GM12878 (cell line): ENCODE measurements at regions not wholly inside any gene's neighbourhood (a gene's known extent, or its start where the extent isn't known, plus 50 kb on each side); places are given as distances from the start of the nearest gene placed in this dataset.

Experiments
- ATAC-seq: fragments of 200-7000 bp; cut with Tn5 transposase; 3 replicates; pipeline ENCODE4 v1.9.1; 2020; ENCODE audit warnings: mild to moderate bottlenecking, moderate library complexity
- BruUV-seq: library from RNA; stranded (reverse); fragments of 400-500 nt; replicated peaks from 2 replicates; lab custom pipeline; 2021; lab: Mats Ljungman, UMichigan
- CTCF ChIA-PET: fragments of 300-600 bp; sonication (Branson Sonifier 250); formaldehyde crosslinking; extraction: SDS; loops from one replicate; lab custom pipeline; 2021; ENCODE audit warnings: inconsistent platforms; lab: Yijun Ruan, JAX
- POLR2A ChIA-PET: fragments of 350-600 bp; formaldehyde crosslinking; extraction: SDS; loops from one replicate; lab custom pipeline; 2021; ENCODE audit warnings: inconsistent platforms; lab: Charles Lee
- RAD21 ChIA-PET: fragments of 300-600 bp; sonication (Branson Sonifier 250); formaldehyde crosslinking; loops from one replicate; lab custom pipeline; 2023; ENCODE audit warnings: antibody characterized with exemption; ENCODE audit not compliant: unreplicated experiment; lab: Charles Lee
- SMC1A ChIA-PET: fragments of 300-600 bp; sonication (Branson Sonifier 250); formaldehyde crosslinking; loops from one replicate; lab custom pipeline; 2023; ENCODE audit not compliant: unreplicated experiment, uncharacterized antibody; lab: Charles Lee
- DNase-seq: peaks from one replicate; pipeline ENCODE4 v3.0.0-alpha.2; 2011; ENCODE audit warnings: low read depth, low spot score
- FAIRE-seq: peaks from 3 replicates; lab custom pipeline; 2011; peaks lifted over from hg19 to GRCh38; lab: Jason Lieb, UNC
- H2AFZ ChIP-seq: 2 replicates; pipeline ENCODE4 v1.6.0; 2011; ENCODE audit warnings: low read depth, low read length, control low read depth; ENCODE audit not compliant: control insufficient read depth
- H3K27ac ChIP-seq: 2 replicates; pipeline ENCODE4 v1.5.1; 2011; ENCODE audit warnings: control low read depth; ENCODE audit not compliant: control insufficient read depth, insufficient read depth
- H3K27me3 ChIP-seq, 2 experiments: replicated peaks in 1 of 2; 2 replicates each; pipeline versions ENCODE4 v1.6.0 to v1.6.1; 2011; ENCODE audit warnings: low read length in 1 of 2; ENCODE audit not compliant: control insufficient read depth in 2 of 2, insufficient read depth in 2 of 2
- H3K36me3 ChIP-seq, 2 experiments: 2 replicates each; pipeline ENCODE4 v1.5.1; 2011; ENCODE audit warnings: low read length in 1 of 2; ENCODE audit not compliant: control insufficient read depth in 2 of 2, insufficient read depth in 2 of 2
- H3K4me1 ChIP-seq: 2 replicates; pipeline ENCODE4 v1.6.1; 2011; ENCODE audit warnings: mild to moderate bottlenecking, low read length, moderate library complexity, mixed read lengths; ENCODE audit not compliant: control insufficient read depth, insufficient read depth
- H3K4me2 ChIP-seq: 2 replicates; pipeline ENCODE4 v1.6.0; 2011; ENCODE audit warnings: control low read depth; ENCODE audit not compliant: control insufficient read depth, insufficient read depth
- H3K4me3 ChIP-seq: fragments of 200-600 bp; sonication (generic); 2 replicates; pipeline ENCODE4 v1.5.1; 2016
- H3K79me2 ChIP-seq: 2 replicates; pipeline ENCODE4 v1.6.0; 2011; ENCODE audit warnings: low read length; ENCODE audit not compliant: control insufficient read depth, insufficient read depth
- H3K9ac ChIP-seq: 2 replicates; pipeline ENCODE4 v1.8.0; 2011; ENCODE audit warnings: low read length, control low read depth, mixed read lengths; ENCODE audit not compliant: control insufficient read depth, insufficient read depth
- H3K9me3 ChIP-seq: replicated peaks from 3 replicates; pipeline ENCODE4 v1.5.1; 2011; ENCODE audit warnings: mild to moderate bottlenecking, low read length; ENCODE audit not compliant: control insufficient read depth, insufficient read depth
- H4K20me1 ChIP-seq: 2 replicates; pipeline ENCODE4 v1.6.0; 2011; ENCODE audit not compliant: control insufficient read depth, insufficient read depth
- ASH2L ChIP-seq: fragments of 300-600, 200-600 bp; sonication (generic); IDR thresholded peaks from 2 replicates; pipeline ENCODE4 v1.6.1; 2017; ENCODE audit warnings: low read depth, mild to moderate bottlenecking, borderline replicate concordance
- BACH1 ChIP-seq: fragments of 450-650 bp; IDR thresholded peaks from 2 replicates; pipeline ENCODE4 v1.6.1; 2017; ENCODE audit warnings: mild to moderate bottlenecking, borderline replicate concordance
- HDGF ChIP-seq: fragments of 450-650 bp; IDR thresholded peaks from 2 replicates; pipeline ENCODE4 v1.6.1; 2016; ENCODE audit warnings: antibody characterized with exemption
- KLF5 ChIP-seq: fragments of 450-650 bp; IDR thresholded peaks from 2 replicates; pipeline ENCODE4 v1.6.1; 2014; ENCODE audit warnings: mild to moderate bottlenecking; ENCODE audit not compliant: partially characterized antibody
- MTA2 ChIP-seq: fragments of 450-650 bp; IDR thresholded peaks from 2 replicates; pipeline ENCODE4 v1.6.1; 2016; ENCODE audit warnings: low read depth, mild to moderate bottlenecking, moderate library complexity
- MYC ChIP-seq: IDR thresholded peaks from 2 replicates; pipeline ENCODE4 v1.6.1; 2011; ENCODE audit warnings: mild to moderate bottlenecking, low read length, moderate library complexity, inconsistent platforms; ENCODE audit not compliant: insufficient read depth, insufficient replicate concordance, insufficient read length, severe bottlenecking
- RFX5 ChIP-seq: IDR thresholded peaks from 2 replicates; pipeline ENCODE4 v1.6.1; 2011; ENCODE audit warnings: low read depth, low read length, improper control_type of control experiment
- TBL1XR1 ChIP-seq: IDR thresholded peaks from 2 replicates; pipeline ENCODE4 v1.6.1; 2012; ENCODE audit warnings: low read depth, low read length, improper control_type of control experiment
- TCF7 ChIP-seq: IDR thresholded peaks from 2 replicates; pipeline ENCODE4 v1.6.1; 2014; ENCODE audit warnings: antibody characterized with exemption, borderline replicate concordance
- YBX1 ChIP-seq: fragments of 450-650 bp; IDR thresholded peaks from 2 replicates; pipeline ENCODE4 v1.6.1; 2016; ENCODE audit warnings: antibody characterized with exemption
- ZNF207 ChIP-seq: fragments of 450-650 bp; IDR thresholded peaks from 2 replicates; pipeline ENCODE4 v1.6.1; 2014; ENCODE audit warnings: antibody characterized with exemption, mild to moderate bottlenecking, borderline replicate concordance
- ZNF217 ChIP-seq: fragments of 450-650 bp; IDR thresholded peaks from 2 replicates; pipeline ENCODE4 v1.6.1; 2017; ENCODE audit warnings: antibody characterized with exemption, mild to moderate bottlenecking
- ZNF384 ChIP-seq: IDR thresholded peaks from 2 replicates; pipeline ENCODE4 v1.6.1; 2012; ENCODE audit warnings: low read depth, mild to moderate bottlenecking, low read length, improper control_type of control experiment, borderline replicate concordance
- ZSCAN29 ChIP-seq: fragments of 450-650 bp; IDR thresholded peaks from 2 replicates; pipeline ENCODE4 v1.6.1; 2017; ENCODE audit warnings: mild to moderate bottlenecking, moderate library complexity
- WGBS: methylation state at CpG from one replicate; pipeline ENCODE4 v1.1.6; 2016; ENCODE audit warnings: low lambda C conversion rate; ENCODE audit not compliant: insufficient replicate concordance, insufficient coverage; ENCODE audit errors: missing lambda C conversion rate; 5-methylcytosine and 5-hydroxymethylcytosine counted together
- in situ Hi-C: fragments of 300-500 bp; cut with MboI; formaldehyde crosslinking; loops from 9 replicates; pipeline ENCODE4 v1.14.3; 2018; ENCODE audit warnings: mixed read lengths
- intact Hi-C: fragments of 100-400 bp; cut with micrococcal nuclease; formaldehyde crosslinking; loops from one replicate; pipeline ENCODE4 v1.14.2; 2022; ENCODE audit not compliant: unreplicated experiment
- TF ChIP-seq, protein P1 (sequence below): IDR thresholded peaks from 2 replicates; pipeline ENCODE4 v1.6.1; 2011; ENCODE audit warnings: borderline replicate concordance, low read depth, mild to moderate bottlenecking, moderate library complexity, mixed read lengths, low read length; ENCODE audit not compliant: insufficient read depth; ENCODE audit errors: extremely low read length
- TF ChIP-seq, protein P2 (sequence below): fragments of 450-650 bp; IDR thresholded peaks from 2 replicates; pipeline ENCODE4 v1.6.1; 2017; ENCODE audit warnings: mild to moderate bottlenecking, low read depth, inconsistent platforms; ENCODE audit not compliant: poor library complexity, severe bottlenecking
- TF ChIP-seq, protein P3 (sequence below): fragments of 450-650 bp; IDR thresholded peaks from 2 replicates; pipeline ENCODE4 v1.6.1; 2017; ENCODE audit warnings: mild to moderate bottlenecking, moderate library complexity

DNA sequence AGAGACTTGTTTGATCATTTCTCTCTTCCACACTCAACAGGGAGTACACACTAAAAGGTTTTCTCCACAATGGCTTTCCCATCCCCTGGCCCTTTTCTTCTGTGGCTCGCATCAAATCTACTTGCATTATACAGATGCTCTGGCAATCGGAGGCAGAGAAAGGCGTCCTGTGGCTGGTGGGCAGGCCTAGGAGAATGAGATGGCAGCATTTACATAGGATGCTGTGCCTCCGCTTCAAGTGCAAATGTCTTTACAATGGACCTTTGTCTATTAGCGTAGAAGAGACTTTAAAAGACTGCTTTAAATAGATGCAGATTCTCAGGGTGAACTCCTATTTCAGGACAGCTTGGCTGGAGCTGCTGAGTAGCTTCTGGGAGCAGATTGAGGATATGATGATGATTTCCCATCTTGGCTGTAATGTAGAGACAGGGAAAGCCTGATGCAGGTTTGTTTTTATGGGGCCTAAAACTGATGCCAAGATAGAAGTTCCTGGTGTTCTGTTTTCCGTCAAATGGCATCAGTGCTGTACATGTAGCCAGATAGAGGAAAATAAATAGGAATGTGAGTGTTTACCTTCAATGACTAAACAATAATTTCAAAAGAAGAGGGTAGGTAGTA, 423.4 kb downstream of the RND3 start (continued):
- TF ChIP-seq, protein P1, sequence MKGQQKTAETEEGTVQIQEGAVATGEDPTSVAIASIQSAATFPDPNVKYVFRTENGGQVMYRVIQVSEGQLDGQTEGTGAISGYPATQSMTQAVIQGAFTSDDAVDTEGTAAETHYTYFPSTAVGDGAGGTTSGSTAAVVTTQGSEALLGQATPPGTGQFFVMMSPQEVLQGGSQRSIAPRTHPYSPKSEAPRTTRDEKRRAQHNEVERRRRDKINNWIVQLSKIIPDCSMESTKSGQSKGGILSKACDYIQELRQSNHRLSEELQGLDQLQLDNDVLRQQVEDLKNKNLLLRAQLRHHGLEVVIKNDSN = no peak
- TF ChIP-seq ZNF384 (no peak), ZNF217 (no peak), MYC (no peak), RFX5 (no peak), TCF7 (no peak), TBL1XR1 (no peak), ZNF207 (no peak), HDGF (no peak)

DNA sequence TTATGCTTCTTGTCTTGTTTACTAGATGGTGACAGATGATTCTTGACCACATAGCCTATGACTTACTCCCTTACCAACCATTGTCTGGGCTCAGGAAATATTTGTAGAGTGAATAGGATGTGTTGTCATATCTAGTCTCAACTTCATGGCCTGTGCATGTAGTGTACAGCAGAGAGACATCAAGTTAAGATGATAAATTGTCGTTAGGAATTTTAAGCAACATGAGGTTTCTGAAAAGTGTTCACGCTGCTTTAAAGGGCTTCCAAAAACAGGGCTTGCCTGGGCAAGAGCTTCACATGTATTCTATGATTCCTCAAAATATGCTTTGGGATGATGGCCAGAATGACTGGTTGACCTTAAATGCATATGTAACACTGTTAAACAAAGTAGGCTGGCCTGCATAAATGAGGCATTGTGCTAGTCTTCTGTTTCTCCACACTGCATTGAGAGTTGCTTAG, 424.0 kb downstream of the RND3 start:
- H3K9ac ChIP-seq = no peak overlapping the region
- ChIA-PET CTCF (no interaction called here), POLR2A (no interaction called here), RAD21 (no interaction called here), SMC1A (no interaction called here)
- no peak for FAIRE-seq
- no TSS peak for BruUV-seq
- H3K27ac ChIP-seq = no peak overlapping the region
- in situ Hi-C loops (no loop called here), intact Hi-C loops (no loop called here)
- no peaks in the 10 kb centered on the region for H3K79me2 ChIP-seq
- no peak overlapping the region for H3K4me2 ChIP-seq
- no peak overlapping the region for H2AFZ ChIP-seq
- no peak for DNase-seq
- no peaks in the 10 kb centered on the region; a peak in 1 of 4 replicates for H3K27me3 ChIP-seq
- H3K4me1 ChIP-seq = no peaks in the 10 kb centered on the region
- H3K36me3 ChIP-seq = no peaks in the 10 kb centered on the region
- H4K20me1 ChIP-seq = no peaks in the 10 kb centered on the region
- ATAC-seq = no peak
- WGBS = 30% methylated on average over 2 of the region's 2 CpGs
- H3K4me3 ChIP-seq = no peak overlapping the region
- no peaks in the 10 kb centered on the region for H3K9me3 ChIP-seq
- TF ChIP-seq ZSCAN29 (no peak), YBX1 (no peak), BACH1 (no peak), KLF5 (no peak), ASH2L (no peak), MTA2 (no peak)
- TF ChIP-seq, protein P2, sequence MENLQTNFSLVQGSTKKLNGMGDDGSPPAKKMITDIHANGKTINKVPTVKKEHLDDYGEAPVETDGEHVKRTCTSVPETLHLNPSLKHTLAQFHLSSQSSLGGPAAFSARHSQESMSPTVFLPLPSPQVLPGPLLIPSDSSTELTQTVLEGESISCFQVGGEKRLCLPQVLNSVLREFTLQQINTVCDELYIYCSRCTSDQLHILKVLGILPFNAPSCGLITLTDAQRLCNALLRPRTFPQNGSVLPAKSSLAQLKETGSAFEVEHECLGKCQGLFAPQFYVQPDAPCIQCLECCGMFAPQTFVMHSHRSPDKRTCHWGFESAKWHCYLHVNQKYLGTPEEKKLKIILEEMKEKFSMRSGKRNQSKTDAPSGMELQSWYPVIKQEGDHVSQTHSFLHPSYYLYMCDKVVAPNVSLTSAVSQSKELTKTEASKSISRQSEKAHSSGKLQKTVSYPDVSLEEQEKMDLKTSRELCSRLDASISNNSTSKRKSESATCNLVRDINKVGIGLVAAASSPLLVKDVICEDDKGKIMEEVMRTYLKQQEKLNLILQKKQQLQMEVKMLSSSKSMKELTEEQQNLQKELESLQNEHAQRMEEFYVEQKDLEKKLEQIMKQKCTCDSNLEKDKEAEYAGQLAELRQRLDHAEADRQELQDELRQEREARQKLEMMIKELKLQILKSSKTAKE = no peak
- TF ChIP-seq, protein P3, sequence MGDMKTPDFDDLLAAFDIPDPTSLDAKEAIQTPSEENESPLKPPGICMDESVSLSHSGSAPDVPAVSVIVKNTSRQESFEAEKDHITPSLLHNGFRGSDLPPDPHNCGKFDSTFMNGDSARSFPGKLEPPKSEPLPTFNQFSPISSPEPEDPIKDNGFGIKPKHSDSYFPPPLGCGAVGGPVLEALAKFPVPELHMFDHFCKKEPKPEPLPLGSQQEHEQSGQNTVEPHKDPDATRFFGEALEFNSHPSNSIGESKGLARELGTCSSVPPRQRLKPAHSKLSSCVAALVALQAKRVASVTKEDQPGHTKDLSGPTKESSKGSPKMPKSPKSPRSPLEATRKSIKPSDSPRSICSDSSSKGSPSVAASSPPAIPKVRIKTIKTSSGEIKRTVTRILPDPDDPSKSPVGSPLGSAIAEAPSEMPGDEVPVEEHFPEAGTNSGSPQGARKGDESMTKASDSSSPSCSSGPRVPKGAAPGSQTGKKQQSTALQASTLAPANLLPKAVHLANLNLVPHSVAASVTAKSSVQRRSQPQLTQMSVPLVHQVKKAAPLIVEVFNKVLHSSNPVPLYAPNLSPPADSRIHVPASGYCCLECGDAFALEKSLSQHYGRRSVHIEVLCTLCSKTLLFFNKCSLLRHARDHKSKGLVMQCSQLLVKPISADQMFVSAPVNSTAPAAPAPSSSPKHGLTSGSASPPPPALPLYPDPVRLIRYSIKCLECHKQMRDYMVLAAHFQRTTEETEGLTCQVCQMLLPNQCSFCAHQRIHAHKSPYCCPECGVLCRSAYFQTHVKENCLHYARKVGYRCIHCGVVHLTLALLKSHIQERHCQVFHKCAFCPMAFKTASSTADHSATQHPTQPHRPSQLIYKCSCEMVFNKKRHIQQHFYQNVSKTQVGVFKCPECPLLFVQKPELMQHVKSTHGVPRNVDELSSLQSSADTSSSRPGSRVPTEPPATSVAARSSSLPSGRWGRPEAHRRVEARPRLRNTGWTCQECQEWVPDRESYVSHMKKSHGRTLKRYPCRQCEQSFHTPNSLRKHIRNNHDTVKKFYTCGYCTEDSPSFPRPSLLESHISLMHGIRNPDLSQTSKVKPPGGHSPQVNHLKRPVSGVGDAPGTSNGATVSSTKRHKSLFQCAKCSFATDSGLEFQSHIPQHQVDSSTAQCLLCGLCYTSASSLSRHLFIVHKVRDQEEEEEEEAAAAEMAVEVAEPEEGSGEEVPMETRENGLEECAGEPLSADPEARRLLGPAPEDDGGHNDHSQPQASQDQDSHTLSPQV = no peak
